OCI-LY3 (cell line): ENCODE measurements at regions not wholly inside any gene's neighbourhood (a gene's known extent, or its start where the extent isn't known, plus 50 kb on each side); places are given as distances from the start of the nearest gene placed in this dataset.

Experiments used
- EZH2phosphoT487 ChIP-seq: fragments of 200-600 bp; shearing (Covaris generic); IDR thresholded peaks from 2 replicates; pipeline ENCODE4 v1.6.1; 2018; ENCODE audit warnings: antibody characterized with exemption, mixed run types, low read depth
- TF ChIP-seq, protein P1 (sequence below): fragments of 200-600, 300-600 bp; sonication (generic); IDR thresholded peaks from 2 replicates; pipeline ENCODE4 v1.5.1; 2014; ENCODE audit warnings: antibody characterized with exemption, low read length, low read depth

DNA sequence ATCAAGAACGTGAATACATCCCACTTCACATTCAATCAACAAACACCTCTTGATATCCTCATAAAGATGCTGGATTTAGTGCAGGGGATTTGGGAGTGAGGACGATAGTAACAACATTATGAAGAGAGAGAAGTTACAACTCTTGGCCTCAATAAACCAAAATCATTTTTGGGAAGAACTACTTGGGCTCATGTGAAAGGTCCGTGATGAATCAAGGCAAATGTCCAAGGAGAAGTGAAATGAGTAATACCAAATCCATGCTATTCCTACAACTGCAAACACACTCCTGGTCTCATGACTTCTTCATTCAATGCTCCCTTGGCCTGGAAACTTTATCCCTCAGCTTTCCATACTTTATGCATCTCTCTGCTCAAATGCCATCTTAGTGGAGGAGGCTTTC is 162.0 kb upstream of the LMNTD1 start:
- TF ChIP-seq, protein P1, sequence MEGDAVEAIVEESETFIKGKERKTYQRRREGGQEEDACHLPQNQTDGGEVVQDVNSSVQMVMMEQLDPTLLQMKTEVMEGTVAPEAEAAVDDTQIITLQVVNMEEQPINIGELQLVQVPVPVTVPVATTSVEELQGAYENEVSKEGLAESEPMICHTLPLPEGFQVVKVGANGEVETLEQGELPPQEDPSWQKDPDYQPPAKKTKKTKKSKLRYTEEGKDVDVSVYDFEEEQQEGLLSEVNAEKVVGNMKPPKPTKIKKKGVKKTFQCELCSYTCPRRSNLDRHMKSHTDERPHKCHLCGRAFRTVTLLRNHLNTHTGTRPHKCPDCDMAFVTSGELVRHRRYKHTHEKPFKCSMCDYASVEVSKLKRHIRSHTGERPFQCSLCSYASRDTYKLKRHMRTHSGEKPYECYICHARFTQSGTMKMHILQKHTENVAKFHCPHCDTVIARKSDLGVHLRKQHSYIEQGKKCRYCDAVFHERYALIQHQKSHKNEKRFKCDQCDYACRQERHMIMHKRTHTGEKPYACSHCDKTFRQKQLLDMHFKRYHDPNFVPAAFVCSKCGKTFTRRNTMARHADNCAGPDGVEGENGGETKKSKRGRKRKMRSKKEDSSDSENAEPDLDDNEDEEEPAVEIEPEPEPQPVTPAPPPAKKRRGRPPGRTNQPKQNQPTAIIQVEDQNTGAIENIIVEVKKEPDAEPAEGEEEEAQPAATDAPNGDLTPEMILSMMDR: no peak
- TF ChIP-seq EZH2phosphoT487: no peak
